Activated CD4-positive, alpha-beta T cell treated with anti-CD3 and anti-CD28 coated beads, Interleukin-2, amount 10 ng/mL, durations not matched to agents 24 days and 14 days (primary cell): ENCODE measurements at regions not wholly inside any gene's neighbourhood (a gene's known extent, or its start where the extent isn't known, plus 50 kb on each side); places are given as distances from the start of the nearest gene placed in this dataset.
"Not testable (repeated sequence)": the region's sequence is repeated elsewhere in the genome, so short reads cannot be mapped to it uniquely, and the experiment has no call there.

Experiments
- DNase-seq: peaks from one replicate; pipeline ENCODE4 v3.0.0; 2022
- H3K27ac Mint-ChIP-seq: one replicate; pipeline ENCODE4 v1.8.0; 2022; ENCODE audit warnings: mild to moderate bottlenecking, mixed read lengths
- H3K27me3 Mint-ChIP-seq: one replicate; pipeline ENCODE4 v1.8.0; 2022; ENCODE audit warnings: mixed read lengths
- H3K36me3 Mint-ChIP-seq: one replicate; pipeline ENCODE4 v1.8.0; 2022; ENCODE audit warnings: low read depth, mild to moderate bottlenecking, mixed read lengths
- H3K4me1 Mint-ChIP-seq: one replicate; pipeline ENCODE4 v1.8.0; 2021; ENCODE audit warnings: mixed read lengths
- H3K4me3 Mint-ChIP-seq: one replicate; pipeline ENCODE4 v1.8.0; 2022; ENCODE audit warnings: mild to moderate bottlenecking, moderate library complexity, mixed read lengths
- H3K9me3 Mint-ChIP-seq: one replicate; pipeline ENCODE4 v1.8.0; 2021; ENCODE audit warnings: mixed read lengths
- intact Hi-C: fragments of 100-400 bp; cut with micrococcal nuclease; formaldehyde crosslinking; loops from one replicate; pipeline ENCODE4 v1.15.1; 2023

DNA sequence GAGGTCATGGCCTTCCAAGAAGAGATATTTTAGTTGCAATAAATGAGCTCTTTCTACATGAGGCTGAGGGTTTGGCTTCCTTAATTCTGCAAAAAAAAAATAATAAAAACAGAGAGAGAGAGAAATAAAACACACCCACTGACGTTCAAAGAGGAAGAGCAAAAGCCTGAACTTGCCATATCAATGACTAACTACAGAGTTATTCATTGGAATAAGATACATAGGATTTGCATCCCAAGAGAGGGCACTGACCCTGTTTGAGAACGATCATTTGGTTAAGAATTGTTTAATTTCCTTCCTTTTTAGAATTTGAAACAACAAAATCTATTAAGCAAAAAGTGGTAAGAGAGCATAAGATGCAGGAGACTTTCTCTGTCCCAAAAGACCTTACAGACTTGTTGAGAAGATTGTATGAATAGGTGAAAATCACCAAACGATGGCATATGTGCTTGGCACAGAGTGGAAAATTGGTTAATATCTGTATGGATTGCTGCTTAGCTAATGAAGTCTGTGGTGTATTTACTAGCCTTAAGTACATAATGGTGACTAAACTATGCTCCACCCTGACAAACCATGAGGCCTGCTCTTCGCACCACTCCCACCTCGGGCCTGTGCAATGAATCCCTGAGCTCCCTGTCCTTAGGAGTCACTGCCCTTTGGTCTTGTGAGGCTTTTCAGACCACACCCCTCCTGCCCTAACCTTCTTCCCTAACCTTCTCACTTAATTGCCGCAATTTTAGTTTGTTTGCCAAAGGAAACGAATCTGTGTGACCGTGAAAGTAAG, 479.0 kb downstream of the TUBA3C start:
- H3K4me1 Mint-ChIP-seq, H3K36me3 Mint-ChIP-seq, intact Hi-C loops, H3K4me3 Mint-ChIP-seq, H3K9me3 Mint-ChIP-seq, DNase-seq, H3K27ac Mint-ChIP-seq, H3K27me3 Mint-ChIP-seq: not testable (repeated sequence)

DNA sequence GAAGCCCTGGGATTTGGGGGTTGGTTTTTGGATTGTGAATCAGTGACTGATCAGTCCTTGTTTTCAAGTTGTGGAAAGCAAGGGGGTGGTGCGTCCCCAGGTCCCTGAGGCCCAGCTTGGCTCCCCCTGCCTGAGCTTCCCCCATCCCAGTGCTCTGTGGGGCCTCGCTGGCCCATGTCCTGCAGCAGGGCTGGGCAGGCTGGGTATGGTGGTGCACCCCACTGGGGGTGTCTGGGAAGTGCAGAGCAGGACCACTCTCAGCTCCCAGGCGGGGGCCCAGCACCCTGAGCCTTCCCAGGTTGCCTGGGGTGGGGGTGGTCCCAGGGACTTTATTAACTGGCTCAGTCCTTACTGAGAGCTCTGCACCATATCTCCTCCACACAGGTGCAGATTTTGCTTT, 483.3 kb downstream of the TUBA3C start:
- H3K36me3 Mint-ChIP-seq, H3K4me1 Mint-ChIP-seq, H3K27ac Mint-ChIP-seq, intact Hi-C loops, H3K4me3 Mint-ChIP-seq, H3K27me3 Mint-ChIP-seq, H3K9me3 Mint-ChIP-seq, DNase-seq: not testable (repeated sequence)

DNA sequence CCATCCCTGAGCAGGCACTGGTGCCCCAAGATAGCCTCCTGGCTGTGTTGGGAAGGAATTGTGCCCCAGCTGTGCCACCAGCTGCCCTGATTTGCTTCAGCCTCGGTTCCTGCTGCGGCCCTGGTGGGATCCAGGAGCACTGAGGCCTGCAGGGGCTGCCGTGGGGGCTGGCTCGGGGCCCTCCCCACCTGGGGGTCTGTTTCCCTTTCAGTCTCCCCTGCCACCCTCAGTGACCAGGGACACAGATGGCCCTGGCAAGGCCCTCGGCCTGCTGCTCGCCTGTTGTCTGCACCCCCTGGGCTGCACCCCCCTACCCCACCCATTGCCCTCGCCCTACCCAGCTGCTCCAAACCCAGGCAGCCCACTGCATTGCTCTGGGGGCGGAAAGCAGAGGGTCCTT, 483.8 kb downstream of the TUBA3C start:
- H3K36me3 Mint-ChIP-seq, DNase-seq, H3K27ac Mint-ChIP-seq, H3K4me3 Mint-ChIP-seq, H3K27me3 Mint-ChIP-seq, H3K4me1 Mint-ChIP-seq, H3K9me3 Mint-ChIP-seq, intact Hi-C loops: not testable (repeated sequence)

DNA sequence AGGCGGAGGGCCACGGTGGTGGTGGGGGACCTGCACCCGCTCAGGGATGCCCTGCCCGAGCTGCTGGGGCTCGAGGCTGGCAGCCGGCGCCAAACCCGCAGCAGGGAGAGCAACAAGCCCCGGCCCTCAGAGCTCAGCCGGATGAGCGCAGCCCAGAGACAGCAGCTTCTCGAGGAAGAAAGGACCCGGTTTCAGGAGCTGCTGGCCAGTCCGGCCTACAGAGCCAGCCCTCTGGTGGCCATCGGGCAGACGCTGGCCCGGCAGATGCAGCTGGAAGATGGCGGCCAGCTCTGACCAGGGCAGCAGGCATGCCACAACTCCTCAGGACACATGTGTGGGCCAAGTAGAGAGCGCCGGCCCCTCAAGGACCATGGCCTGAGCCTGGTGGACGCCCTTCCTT, 484.4 kb downstream of the TUBA3C start:
- not testable (repeated sequence) for H3K4me3 Mint-ChIP-seq

DNA sequence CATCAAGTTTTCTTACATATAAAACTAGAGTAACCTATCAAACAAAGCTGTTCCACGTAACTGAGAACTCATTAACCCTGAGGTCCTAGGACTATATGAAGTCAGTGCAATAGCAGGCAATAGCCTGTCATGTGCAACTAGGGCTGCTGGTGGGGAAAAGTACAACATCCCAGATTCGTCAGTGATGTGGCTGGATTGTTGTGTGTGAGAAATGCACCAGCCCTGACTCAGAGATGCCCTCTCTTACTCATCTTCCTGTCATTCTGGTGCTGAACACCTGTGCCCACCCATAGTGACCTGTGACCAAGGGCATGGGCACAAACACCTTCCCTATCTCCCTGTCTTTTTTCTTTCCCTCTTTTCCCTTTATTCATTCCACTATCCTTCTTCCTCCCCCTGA, 504.2 kb downstream of the TUBA3C start:
- H3K4me3 Mint-ChIP-seq, H3K9me3 Mint-ChIP-seq, intact Hi-C loops, DNase-seq, H3K27ac Mint-ChIP-seq, H3K4me1 Mint-ChIP-seq, H3K36me3 Mint-ChIP-seq, H3K27me3 Mint-ChIP-seq: not testable (repeated sequence)

More for the DNA sequence above, 484.4 kb downstream of the TUBA3C start:
- intact Hi-C loops, H3K27ac Mint-ChIP-seq, DNase-seq, H3K4me1 Mint-ChIP-seq, H3K27me3 Mint-ChIP-seq, H3K36me3 Mint-ChIP-seq, H3K9me3 Mint-ChIP-seq: not testable (repeated sequence)

DNA sequence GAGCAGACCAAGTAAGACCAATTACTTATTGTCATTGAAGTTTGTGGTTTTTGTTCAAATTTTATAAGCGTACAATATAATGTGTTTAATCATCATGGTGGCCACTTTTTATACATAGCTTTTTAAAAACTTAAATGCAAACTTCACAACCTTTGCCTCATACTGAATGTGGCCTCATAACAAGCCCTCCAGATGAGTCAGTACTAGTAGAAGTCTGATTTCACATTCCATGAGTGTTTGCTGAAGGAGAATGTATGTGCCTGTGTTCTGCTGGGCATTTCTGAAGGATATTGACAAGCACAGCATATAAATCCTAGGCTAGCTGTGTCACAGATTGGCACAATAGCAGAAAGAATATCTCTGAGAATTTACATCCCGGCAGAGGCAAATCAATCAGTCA, 506.4 kb downstream of the TUBA3C start:
- H3K36me3 Mint-ChIP-seq, H3K9me3 Mint-ChIP-seq, DNase-seq, intact Hi-C loops, H3K27ac Mint-ChIP-seq, H3K27me3 Mint-ChIP-seq, H3K4me3 Mint-ChIP-seq, H3K4me1 Mint-ChIP-seq: not testable (repeated sequence)

DNA sequence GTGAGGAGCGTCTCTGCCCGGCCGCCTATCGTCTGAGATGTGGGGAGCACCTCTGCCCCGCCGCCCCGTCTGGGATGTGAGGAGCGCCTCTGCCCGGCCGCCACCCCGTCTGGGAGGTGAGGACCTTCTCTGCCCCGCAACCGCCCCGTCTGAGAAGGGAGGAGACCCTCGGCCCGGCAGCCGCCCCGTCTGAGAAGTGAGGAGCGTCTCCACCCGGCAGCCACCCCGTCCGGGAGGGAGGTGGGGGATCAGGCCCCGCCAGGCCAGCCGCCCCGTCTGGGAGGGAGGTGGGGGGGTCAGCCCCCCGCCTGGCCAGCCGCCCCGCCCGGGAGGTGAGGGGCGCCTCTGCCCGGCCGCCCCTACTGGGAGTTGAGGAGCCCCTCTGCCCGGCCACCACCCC, 507.8 kb downstream of the TUBA3C start:
- H3K27ac Mint-ChIP-seq, intact Hi-C loops, H3K4me3 Mint-ChIP-seq, H3K9me3 Mint-ChIP-seq, H3K27me3 Mint-ChIP-seq, H3K4me1 Mint-ChIP-seq, H3K36me3 Mint-ChIP-seq, DNase-seq: not testable (repeated sequence)

DNA sequence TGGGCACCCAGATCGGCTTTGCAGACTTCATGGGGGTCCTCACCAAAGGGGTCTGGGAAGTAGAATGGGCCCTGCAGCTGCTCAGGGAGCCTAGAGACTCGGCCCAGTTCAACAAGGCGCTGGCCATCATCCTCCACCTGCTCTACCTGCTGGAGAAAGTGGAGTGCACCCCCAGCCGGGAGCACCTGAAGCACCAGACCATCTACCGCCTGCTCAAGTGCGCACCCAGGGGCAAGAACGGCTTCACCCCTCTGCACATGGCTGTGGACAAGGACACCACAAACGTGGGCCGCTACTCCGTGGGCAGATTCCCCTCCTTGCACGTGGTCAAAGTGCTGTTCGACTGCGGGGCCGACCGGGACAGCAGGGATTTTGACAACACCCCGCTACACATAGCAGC, 515.0 kb downstream of the TUBA3C start:
- H3K4me1 Mint-ChIP-seq, H3K9me3 Mint-ChIP-seq, DNase-seq, H3K27me3 Mint-ChIP-seq, H3K4me3 Mint-ChIP-seq, intact Hi-C loops, H3K36me3 Mint-ChIP-seq, H3K27ac Mint-ChIP-seq: not testable (repeated sequence)

DNA sequence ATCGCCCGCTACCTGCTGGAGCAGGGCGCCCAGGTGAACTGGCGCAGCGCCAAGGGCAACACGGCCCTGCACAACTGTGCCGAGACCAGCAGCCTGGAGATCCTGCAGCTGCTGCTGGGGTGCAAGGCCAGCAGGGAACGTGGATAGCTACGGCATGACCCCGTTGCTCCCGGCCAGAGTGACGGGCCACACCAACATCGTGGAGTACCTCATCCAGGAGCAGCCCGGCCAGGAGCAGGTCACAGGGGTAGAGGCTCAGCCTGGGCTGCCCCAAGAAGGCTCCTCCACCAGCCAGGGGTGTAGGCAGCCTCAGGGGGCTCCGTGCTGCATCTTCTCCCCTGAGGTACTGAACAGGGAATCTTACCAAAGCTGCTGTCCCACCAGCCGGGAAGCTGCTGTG, 515.9 kb downstream of the TUBA3C start:
- H3K9me3 Mint-ChIP-seq, DNase-seq, H3K4me1 Mint-ChIP-seq, H3K27me3 Mint-ChIP-seq, H3K36me3 Mint-ChIP-seq, H3K4me3 Mint-ChIP-seq, H3K27ac Mint-ChIP-seq, intact Hi-C loops: not testable (repeated sequence)

DNA sequence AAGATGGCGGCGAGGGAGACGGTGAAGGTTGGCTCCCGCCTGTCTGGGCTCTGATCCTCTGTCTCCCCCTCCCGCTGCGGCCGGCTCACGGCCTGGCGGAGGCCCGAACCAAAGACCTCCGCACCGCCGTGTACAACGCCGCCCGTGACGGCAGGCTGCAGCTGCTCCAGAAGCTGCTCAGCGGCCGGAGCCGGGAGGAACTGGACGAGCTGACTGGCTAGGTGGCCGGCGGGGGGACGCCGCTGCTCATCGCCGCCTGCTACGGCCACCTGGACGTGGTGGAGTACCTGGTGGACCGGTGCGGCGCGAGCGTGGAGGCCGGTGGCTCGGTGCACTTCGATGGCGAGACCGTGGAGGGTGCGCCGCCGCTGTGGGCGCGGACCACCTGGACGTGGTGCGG, 516.5 kb downstream of the TUBA3C start:
- DNase-seq, H3K9me3 Mint-ChIP-seq, H3K4me1 Mint-ChIP-seq, H3K27ac Mint-ChIP-seq, H3K36me3 Mint-ChIP-seq, H3K27me3 Mint-ChIP-seq, intact Hi-C loops, H3K4me3 Mint-ChIP-seq: not testable (repeated sequence)

DNA sequence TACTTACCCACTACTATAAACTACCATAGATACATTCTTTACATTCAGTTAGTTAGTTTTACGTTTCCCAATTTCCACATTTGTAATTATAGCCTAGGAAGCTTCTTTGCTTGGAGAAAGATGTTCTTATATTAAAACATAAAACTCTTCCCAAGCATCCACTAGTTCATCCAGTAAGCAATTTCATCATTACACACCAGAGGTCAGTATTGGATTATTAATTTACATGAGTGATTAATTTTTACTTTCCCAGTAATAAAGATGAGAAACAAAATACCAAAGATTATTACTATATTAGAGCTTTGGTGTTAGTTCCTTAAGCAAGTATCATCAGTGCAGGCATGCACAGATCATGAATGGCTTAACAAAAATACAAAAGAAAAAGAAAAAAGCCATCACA, 518.4 kb downstream of the TUBA3C start:
- DNase-seq, H3K4me1 Mint-ChIP-seq, H3K9me3 Mint-ChIP-seq, H3K36me3 Mint-ChIP-seq, H3K27ac Mint-ChIP-seq, H3K27me3 Mint-ChIP-seq, H3K4me3 Mint-ChIP-seq, intact Hi-C loops: not testable (repeated sequence)

DNA sequence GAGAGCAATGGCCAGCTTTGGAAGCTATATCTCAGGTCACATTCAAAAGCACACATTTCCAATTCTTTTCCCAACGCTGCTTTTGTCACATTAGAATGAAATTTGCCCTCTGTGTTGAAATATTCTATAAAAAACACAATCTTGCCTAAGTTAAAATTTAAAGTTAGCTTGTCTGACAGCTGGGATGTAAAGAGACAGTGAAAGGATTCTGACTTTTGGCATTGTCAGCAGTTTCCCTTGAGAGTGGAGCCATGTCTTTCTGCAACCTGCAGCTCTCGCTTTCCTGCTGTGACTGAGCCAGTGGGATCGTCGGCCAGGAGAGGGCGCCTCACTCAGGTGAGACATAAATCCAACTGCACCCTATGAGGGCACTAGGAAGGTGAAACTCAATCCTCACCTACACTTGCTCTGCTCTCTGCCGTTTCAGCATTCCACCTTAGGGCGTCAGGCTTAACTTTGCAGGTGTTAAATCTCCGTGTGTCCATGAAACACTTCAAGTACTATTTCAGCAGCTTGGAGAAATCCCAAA, 537.9 kb downstream of the TUBA3C start:
- H3K36me3 Mint-ChIP-seq, H3K4me1 Mint-ChIP-seq, H3K27ac Mint-ChIP-seq, H3K27me3 Mint-ChIP-seq, H3K4me3 Mint-ChIP-seq, H3K9me3 Mint-ChIP-seq, intact Hi-C loops: not testable (repeated sequence)
- DNase-seq: peak; percentile 70

DNA sequence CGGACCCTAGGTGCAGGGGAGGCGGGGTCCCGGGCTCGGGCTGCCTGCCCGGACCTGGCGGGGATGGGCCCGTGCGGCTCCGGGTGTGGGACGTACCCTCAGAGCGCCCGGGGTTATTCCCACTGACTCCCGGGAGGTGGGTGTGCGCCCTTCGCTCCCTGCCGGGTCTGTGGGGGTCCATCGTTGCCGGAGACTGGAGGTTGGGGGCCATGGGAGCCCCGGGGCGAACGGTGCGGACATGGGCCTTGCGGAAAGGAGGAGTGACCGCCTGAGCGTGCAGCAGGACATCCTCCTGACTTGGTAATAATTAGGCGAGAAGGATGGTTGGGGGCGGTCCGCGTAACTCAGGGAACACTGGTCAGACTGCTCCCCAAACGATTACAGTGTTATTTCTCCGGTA, 552.7 kb downstream of the TUBA3C start:
- H3K4me3 Mint-ChIP-seq, H3K27me3 Mint-ChIP-seq, intact Hi-C loops, DNase-seq, H3K4me1 Mint-ChIP-seq, H3K36me3 Mint-ChIP-seq, H3K27ac Mint-ChIP-seq, H3K9me3 Mint-ChIP-seq: not testable (repeated sequence)

DNA sequence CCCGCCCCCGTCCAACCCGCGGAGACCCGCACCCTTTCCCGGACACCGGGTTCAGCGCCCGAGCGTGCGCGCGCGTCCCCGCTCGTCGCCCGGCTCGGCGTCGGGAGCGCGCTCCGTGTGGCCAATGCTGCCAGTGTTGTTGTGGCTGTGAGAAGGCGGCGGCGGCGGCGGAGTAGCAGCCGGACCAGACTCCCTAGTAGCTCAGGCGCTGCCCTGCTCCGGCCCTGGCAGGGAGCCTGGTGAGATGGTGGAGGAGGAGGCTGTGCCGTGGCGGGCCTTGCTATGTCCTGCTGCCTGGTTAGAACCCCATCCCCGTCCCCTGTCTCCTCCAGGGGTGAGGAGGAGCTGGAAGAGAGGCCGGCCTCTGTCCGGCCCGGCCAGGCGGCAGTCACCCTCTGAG, 553.2 kb downstream of the TUBA3C start:
- Mint-ChIP-seq H3K4me3 (no peak overlapping the region), H3K9me3 (no peaks in the 10 kb centered on the region), H3K27ac (no peak overlapping the region), H3K27me3 (no peaks in the 10 kb centered on the region), H3K4me1 (no peaks in the 10 kb centered on the region), H3K36me3 (no peaks in the 10 kb centered on the region)
- no peak for DNase-seq
- intact Hi-C loops: no loop called here

DNA sequence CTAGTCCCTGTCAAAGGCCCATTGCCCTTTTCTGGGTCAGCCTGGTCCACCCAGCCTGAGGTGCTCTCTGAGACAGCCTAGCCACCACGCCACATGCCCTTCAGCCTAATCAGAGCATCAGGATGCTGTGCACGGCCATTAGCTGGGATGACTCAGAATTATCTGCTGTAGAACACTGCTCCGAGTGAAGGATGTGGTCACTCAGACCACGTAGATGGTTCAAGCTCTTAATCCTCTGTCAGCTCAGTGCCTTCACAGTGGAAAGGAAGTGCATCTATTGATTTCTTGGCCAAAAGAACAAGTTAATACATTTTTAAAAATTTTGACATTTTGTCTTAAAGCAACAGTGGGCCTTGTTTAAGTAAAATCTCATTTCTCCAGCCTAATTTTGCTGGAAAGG, 557.6 kb downstream of the TUBA3C start:
- H3K9me3 Mint-ChIP-seq, H3K27ac Mint-ChIP-seq, H3K36me3 Mint-ChIP-seq, H3K27me3 Mint-ChIP-seq, H3K4me3 Mint-ChIP-seq, intact Hi-C loops, DNase-seq, H3K4me1 Mint-ChIP-seq: not testable (repeated sequence)
